Endothelial cell (in vitro differentiated cells): ENCODE measurements at regions not wholly inside any gene's neighbourhood (a gene's known extent, or its start where the extent isn't known, plus 50 kb on each side); places are given as distances from the start of the nearest gene placed in this dataset.

Source experiments
- DNase-seq: peaks from one replicate; pipeline ENCODE4 v3.0.0; 2021; ENCODE audit warnings: low spot score
- H3K27ac Mint-ChIP-seq: one replicate; pipeline ENCODE4 v1.8.0; 2021; ENCODE audit warnings: mixed read lengths, inconsistent platforms; ENCODE audit not compliant: unreplicated experiment
- H3K27me3 Mint-ChIP-seq: one replicate; pipeline ENCODE4 v1.8.0; 2021; ENCODE audit warnings: mild to moderate bottlenecking, moderate library complexity, mixed read lengths, inconsistent platforms; ENCODE audit not compliant: unreplicated experiment
- H3K36me3 Mint-ChIP-seq: one replicate; pipeline ENCODE4 v1.8.0; 2021; ENCODE audit warnings: mild to moderate bottlenecking, low read depth, mixed read lengths, inconsistent platforms; ENCODE audit not compliant: unreplicated experiment
- H3K4me1 Mint-ChIP-seq: one replicate; pipeline ENCODE4 v1.8.0; 2021; ENCODE audit warnings: mild to moderate bottlenecking, mixed read lengths, inconsistent platforms; ENCODE audit not compliant: unreplicated experiment
- H3K4me3 Mint-ChIP-seq: one replicate; pipeline ENCODE4 v1.8.0; 2021; ENCODE audit warnings: mild to moderate bottlenecking, mixed read lengths, inconsistent platforms; ENCODE audit not compliant: unreplicated experiment
- H3K9me3 Mint-ChIP-seq: one replicate; pipeline ENCODE4 v1.8.0; 2021; ENCODE audit warnings: mixed read lengths, inconsistent platforms; ENCODE audit not compliant: unreplicated experiment
- TF ChIP-seq, protein P1 (sequence below): fragments of 200-600 bp; sonication (generic); IDR thresholded peaks from one replicate; pipeline ENCODE4 v1.5.0; 2021; ENCODE audit warnings: antibody characterized with exemption; ENCODE audit not compliant: unreplicated experiment

DNA sequence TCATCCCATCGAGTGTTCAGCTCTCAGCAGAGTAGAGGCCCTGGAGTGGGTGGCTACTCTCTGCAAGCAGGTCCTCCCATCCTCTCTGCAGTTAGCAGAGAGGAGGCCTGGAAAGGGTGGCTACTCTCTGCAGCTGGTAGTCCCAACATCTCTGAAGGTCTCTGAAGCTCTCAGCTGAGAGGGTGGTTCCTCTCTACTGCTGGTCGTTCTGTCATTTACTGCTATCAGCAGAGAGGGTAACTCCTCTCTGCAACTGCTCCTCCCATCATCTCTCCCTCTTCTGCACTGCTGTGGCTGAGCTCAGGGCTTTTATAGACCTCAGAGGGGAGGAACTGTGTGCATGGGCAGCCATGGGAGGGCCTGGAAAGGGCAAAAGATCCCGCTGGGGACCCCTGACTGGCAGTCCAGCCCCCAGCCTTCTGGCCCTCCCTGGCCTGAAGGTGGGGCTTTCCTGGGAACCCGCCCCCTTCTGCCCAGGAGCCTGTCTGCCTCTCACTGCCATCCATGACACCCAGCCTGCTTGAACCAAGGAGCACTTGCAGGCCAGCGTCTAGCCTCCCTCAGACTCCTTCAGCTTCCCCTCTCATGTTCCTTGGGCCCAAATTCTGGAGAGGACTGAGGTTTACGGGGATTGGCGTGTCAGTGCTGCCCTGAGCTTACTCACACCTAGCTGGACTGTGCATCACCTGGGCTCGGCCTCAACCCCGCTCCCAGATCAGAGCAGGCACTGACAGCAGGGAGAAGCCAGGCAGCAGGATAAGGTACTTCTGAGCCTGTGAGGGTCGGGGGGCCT lies 898.3 kb upstream of the NEGR1 start:
- H3K27me3 Mint-ChIP-seq: no peaks in the 10 kb centered on the region
- H3K4me1 Mint-ChIP-seq: no peaks in the 10 kb centered on the region
- H3K4me3 Mint-ChIP-seq: no peak overlapping the region
- DNase-seq: no peak
- H3K36me3 Mint-ChIP-seq: no peaks in the 10 kb centered on the region
- TF ChIP-seq, protein P1, sequence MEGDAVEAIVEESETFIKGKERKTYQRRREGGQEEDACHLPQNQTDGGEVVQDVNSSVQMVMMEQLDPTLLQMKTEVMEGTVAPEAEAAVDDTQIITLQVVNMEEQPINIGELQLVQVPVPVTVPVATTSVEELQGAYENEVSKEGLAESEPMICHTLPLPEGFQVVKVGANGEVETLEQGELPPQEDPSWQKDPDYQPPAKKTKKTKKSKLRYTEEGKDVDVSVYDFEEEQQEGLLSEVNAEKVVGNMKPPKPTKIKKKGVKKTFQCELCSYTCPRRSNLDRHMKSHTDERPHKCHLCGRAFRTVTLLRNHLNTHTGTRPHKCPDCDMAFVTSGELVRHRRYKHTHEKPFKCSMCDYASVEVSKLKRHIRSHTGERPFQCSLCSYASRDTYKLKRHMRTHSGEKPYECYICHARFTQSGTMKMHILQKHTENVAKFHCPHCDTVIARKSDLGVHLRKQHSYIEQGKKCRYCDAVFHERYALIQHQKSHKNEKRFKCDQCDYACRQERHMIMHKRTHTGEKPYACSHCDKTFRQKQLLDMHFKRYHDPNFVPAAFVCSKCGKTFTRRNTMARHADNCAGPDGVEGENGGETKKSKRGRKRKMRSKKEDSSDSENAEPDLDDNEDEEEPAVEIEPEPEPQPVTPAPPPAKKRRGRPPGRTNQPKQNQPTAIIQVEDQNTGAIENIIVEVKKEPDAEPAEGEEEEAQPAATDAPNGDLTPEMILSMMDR: no peak
- no peaks in the 10 kb centered on the region for H3K9me3 Mint-ChIP-seq
- H3K27ac Mint-ChIP-seq: no peak overlapping the region

DNA sequence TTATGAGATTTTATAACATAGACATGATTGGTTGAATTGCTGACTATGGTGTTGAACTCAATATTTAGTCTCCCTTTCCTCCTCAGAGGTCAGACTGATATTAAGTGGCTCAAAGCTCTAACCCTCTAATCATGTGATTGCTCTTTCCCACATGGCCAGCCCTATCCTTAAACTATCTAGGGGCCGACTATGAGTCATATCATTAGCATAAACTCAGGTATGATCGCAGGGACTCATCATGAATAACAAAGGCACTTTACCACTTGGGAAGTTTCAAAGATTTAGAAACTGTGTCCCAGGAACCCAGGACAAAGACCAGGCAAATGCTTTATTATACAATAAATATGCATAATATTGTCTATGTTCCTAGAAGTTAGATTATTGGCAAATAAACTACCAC lies 894.6 kb upstream of the NEGR1 start:
- Mint-ChIP-seq H3K36me3 (no peaks in the 10 kb centered on the region), H3K27ac (no peak overlapping the region), H3K27me3 (no peaks in the 10 kb centered on the region), H3K4me3 (no peak overlapping the region), H3K4me1 (no peaks in the 10 kb centered on the region), H3K9me3 (no peaks in the 10 kb centered on the region)
- DNase-seq: no peak
- TF ChIP-seq, protein P1: no peak

DNA sequence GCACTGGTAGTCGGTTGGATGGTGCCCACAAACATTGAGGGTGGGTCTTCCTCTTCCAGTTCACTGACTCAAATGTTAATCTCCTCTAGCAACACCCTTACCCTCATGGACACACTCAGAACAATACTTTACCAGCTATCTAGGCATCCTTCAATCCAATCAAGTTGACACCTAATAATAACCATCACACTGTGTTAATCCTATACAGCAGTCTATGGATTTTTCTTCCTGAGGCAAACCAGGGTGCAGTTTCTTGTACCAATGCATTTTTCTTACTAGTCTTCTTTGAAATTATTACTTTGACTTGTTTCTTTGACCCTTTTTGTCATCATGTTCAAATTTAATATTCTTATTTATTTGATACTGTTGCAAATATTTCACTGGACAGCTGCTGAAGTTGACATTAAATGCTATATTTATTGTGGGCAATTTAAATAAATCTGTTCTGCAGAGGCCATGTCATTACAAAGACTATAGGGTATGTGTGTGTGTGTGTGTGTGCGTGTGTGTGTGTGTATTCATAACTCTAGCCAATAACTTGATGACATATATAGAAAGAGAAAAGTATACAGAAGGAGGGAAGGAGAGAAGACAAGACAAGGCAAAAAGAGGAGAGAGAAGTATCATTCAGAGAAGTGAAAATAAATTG lies 884.8 kb upstream of the NEGR1 start:
- DNase-seq: no peak
- H3K4me1 Mint-ChIP-seq: no peaks in the 10 kb centered on the region
- H3K9me3 Mint-ChIP-seq: no peaks in the 10 kb centered on the region
- H3K27me3 Mint-ChIP-seq: no peaks in the 10 kb centered on the region
- TF ChIP-seq, protein P1: no peak
- H3K27ac Mint-ChIP-seq: no peak overlapping the region
- H3K36me3 Mint-ChIP-seq: no peaks in the 10 kb centered on the region
- no peak overlapping the region for H3K4me3 Mint-ChIP-seq

DNA sequence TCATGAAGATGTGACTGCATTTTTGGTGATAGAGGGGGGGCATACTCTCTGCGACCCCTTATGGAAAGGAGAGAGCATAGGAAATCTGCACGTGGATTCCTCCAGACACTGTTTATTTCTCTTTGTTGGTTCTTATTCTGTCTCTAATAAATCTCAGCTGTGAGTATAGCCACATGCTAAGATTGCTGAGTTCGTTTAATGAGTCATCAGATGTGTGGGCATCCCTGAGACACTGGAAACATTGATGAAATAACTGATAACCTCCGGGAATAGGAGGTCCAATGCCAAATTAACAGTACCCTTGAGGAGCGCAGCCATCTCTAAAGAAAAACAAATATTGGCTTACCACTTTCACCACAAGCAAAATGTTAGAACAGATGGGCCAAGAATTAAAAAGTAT lies 880.2 kb upstream of the NEGR1 start:
- Mint-ChIP-seq H3K9me3 (no peaks in the 10 kb centered on the region), H3K4me1 (no peaks in the 10 kb centered on the region), H3K4me3 (no peak overlapping the region), H3K27me3 (no peaks in the 10 kb centered on the region), H3K36me3 (no peaks in the 10 kb centered on the region), H3K27ac (no peak overlapping the region)
- TF ChIP-seq, protein P1: no peak
- DNase-seq: no peak

DNA sequence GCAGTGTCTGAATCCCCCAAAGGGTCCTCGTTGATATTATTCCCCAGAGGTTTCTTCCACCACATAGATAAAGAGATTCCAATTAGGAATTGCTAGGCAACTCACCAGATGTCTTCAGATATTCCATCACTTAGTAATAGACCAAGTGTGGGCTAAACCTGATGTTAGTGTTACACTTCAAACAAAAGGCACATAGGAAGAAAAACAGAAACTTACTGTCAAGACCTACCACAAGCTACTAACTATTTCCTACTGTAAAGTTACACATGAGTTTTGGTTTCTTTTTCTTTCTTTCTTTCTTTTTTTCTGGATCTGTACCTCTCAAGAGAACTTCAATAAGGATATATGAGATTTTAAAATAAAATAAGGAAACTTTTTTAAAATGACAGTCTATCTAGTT lies 879.1 kb upstream of the NEGR1 start:
- no peak overlapping the region for H3K27ac Mint-ChIP-seq

More for the DNA sequence above, 879.1 kb upstream of the NEGR1 start:
- no peaks in the 10 kb centered on the region for H3K9me3 Mint-ChIP-seq
- DNase-seq: no peak
- H3K27me3 Mint-ChIP-seq: no peaks in the 10 kb centered on the region
- H3K36me3 Mint-ChIP-seq: no peaks in the 10 kb centered on the region
- H3K4me1 Mint-ChIP-seq: no peaks in the 10 kb centered on the region
- TF ChIP-seq, protein P1: no peak
- H3K4me3 Mint-ChIP-seq: no peak overlapping the region
